Spleen (tissue), 11 donors: ENCODE measurements at regions not wholly inside any gene's neighbourhood (a gene's known extent, or its start where the extent isn't known, plus 50 kb on each side); places are given as distances from the start of the nearest gene placed in this dataset.

Source experiments
- DNase-seq: peaks from one replicate; pipeline ENCODE4 v3.0.0-alpha.2; 2020
- H3K27ac ChIP-seq, 8 donors: fragments of 200-600 bp; sonication (generic) in 7 of 8; 1 replicate in 4 of 8; 2 replicates in 4 of 8; pipeline versions ENCODE4 v1.5.0 to v1.8.0; 2016 to 2021; ENCODE audit warnings: inconsistent platforms in 4 of 8, mild to moderate bottlenecking in 4 of 8, moderate library complexity in 1 of 8
- H3K27me3 ChIP-seq, 7 donors: fragments of 200-600 bp; sonication (generic) in 6 of 7; replicated peaks in 1 of 7; 1 replicate in 4 of 7; 2 replicates in 3 of 7; pipeline versions ENCODE4 v1.5.0 to v1.8.0; 2016 to 2021; ENCODE audit warnings: inconsistent platforms in 3 of 7, mild to moderate bottlenecking in 1 of 7
- H3K36me3 ChIP-seq, 6 donors: fragments of 200-600 bp; sonication (generic) in 5 of 6; 1 replicate in 4 of 6; 2 replicates in 2 of 6; pipeline versions ENCODE4 v1.5.0 to v1.8.0; 2016 to 2021; ENCODE audit warnings: inconsistent platforms in 2 of 6
- H3K4me1 ChIP-seq, 6 donors: fragments of 200-600 bp; sonication (generic) in 5 of 6; 1 replicate in 3 of 6; 2 replicates in 3 of 6; pipeline versions ENCODE4 v1.5.0 to v1.8.0; 2016 to 2021; ENCODE audit warnings: inconsistent platforms in 3 of 6
- H3K4me3 ChIP-seq, 8 donors: fragments of 200-600 bp; sonication (generic) in 7 of 8; 1 replicate in 4 of 8; 2 replicates in 4 of 8; pipeline versions ENCODE4 v1.5.0 to v1.8.0; 2016 to 2021; ENCODE audit warnings: inconsistent platforms in 4 of 8, mild to moderate bottlenecking in 4 of 8, moderate library complexity in 2 of 8
- H3K9me3 ChIP-seq, 8 donors: fragments of 200-600 bp; sonication (generic) in 7 of 8; 1 replicate in 4 of 8; 2 replicates in 4 of 8; pipeline versions ENCODE4 v1.5.0 to v1.8.0; 2016 to 2021; ENCODE audit warnings: inconsistent platforms in 4 of 8
- CTCF ChIP-seq, 11 experiments: fragments of 200-600 bp in 7 of 11; fragments of 450-650 bp in 4 of 11; sonication (generic) in 4 of 11; IDR thresholded peaks in 8 of 11; conservative IDR thresholded peaks in 3 of 11; 1 replicate in 7 of 11; 2 replicates in 4 of 11; pipeline versions ENCODE4 v1.4.0 to v1.8.0; 2016 to 2021; ENCODE audit warnings: antibody characterized with exemption in 11 of 11, inconsistent platforms in 4 of 11, mild to moderate bottlenecking in 1 of 11
- POLR2A ChIP-seq, 3 donors: fragments of 450-650 bp; IDR thresholded peaks; one replicate each; pipeline ENCODE4 v1.5.1; 2017; ENCODE audit warnings: antibody characterized with exemption in 3 of 3, mild to moderate bottlenecking in 1 of 3
- POLR2AphosphoS5 ChIP-seq, 3 donors: sonication (generic); formaldehyde crosslinking; IDR thresholded peaks; one replicate each; pipeline ENCODE4 v1.5.1; 2017; ENCODE audit warnings: antibody characterized with exemption in 3 of 3
- WGBS, 5 donors: extraction: QIAGEN DNeasy Blood & Tissue Kit in 3 of 5; methylation state at CpG; one replicate each; pipeline versions ENCODE4 v1.1.5 to v1.1.7; 2013 to 2018; 5-methylcytosine and 5-hydroxymethylcytosine counted together
- intact Hi-C: fragments of 100-400 bp; cut with DNase I; formaldehyde crosslinking; loops from one replicate; pipeline ENCODE4 v1.15.0; 2023; ENCODE audit warnings: low total_unique reads
- donor health status: healthy with polysubstance abuse.
- donor health status: DM: no; HTN: no; CAD: no; lungs with moderate emphysema.
- donor health status: DM: no; HTN: no; CAD: no.
- donor health status: Bipolar disorder and iron deficiency.
- donor health status: healthy.
- donor health status: DM: no; HTN: no; CAD: no.
- donor health status: DM: yes; HTN: yes; CAD: no.

GRCh38 chr10:65135508-65135907, 1614.3 kb downstream of the REEP3 start:
- Histone ChIP-seq H3K27ac (no peak overlapping the region), H3K27me3 (no peaks in the 10 kb centered on the region), H3K4me3 (no peak overlapping the region), H3K36me3 (no peaks in the 10 kb centered on the region), H3K4me1 (no peaks in the 10 kb centered on the region), H3K9me3 (peaks cover 0 to 7% (median 0%) of the 10 kb centered on the region in 8 donors)
- DNase-seq, result no peak
- 63 to 83% (median 79%) methylated on average over 1 of the region's 1 CpG for WGBS, 5 donors
- intact Hi-C loops, result no loop called here
- TF ChIP-seq POLR2A (IDR thresholded peaks at IDR 0.05), result no peak
- TF ChIP-seq CTCF (IDR thresholded peaks at IDR 0.05 in 8 of 11, conservative IDR thresholded peaks at IDR 0.05 in 3 of 11), result no peak
- TF ChIP-seq POLR2AphosphoS5 (IDR thresholded peaks at IDR 0.05), result no peak

GRCh38 chr10:65142641-65143435, 1621.6 kb downstream of the REEP3 start:
- Histone ChIP-seq H3K9me3 (no peaks in the 10 kb centered on the region), H3K4me1 (no peaks in the 10 kb centered on the region), H3K36me3 (no peaks in the 10 kb centered on the region), H3K4me3 (no peak overlapping the region), H3K27me3 (no peaks in the 10 kb centered on the region), H3K27ac (no peak overlapping the region)
- DNase-seq, result no peak
- intact Hi-C loops, result no loop called here
- WGBS, 5 donors, result 78 to 84% (median 80%) methylated on average over 2 of the region's 2 CpGs
- TF ChIP-seq CTCF (IDR thresholded peaks at IDR 0.05 in 8 of 11, conservative IDR thresholded peaks at IDR 0.05 in 3 of 11), result no peak
- no peak for TF ChIP-seq POLR2A (IDR thresholded peaks at IDR 0.05)
- no peak for TF ChIP-seq POLR2AphosphoS5 (IDR thresholded peaks at IDR 0.05)

- Histone ChIP-seq H3K27me3 (no peaks in the 10 kb centered on the region), H3K4me1 (no peaks in the 10 kb centered on the region), H3K27ac (no peak overlapping the region), H3K9me3 (no peaks in the 10 kb centered on the region), H3K4me3 (no peak overlapping the region), H3K36me3 (no peaks in the 10 kb centered on the region)
- DNase-seq, result no peak
- TF ChIP-seq POLR2AphosphoS5 (IDR thresholded peaks at IDR 0.05) (no peak), CTCF (IDR thresholded peaks at IDR 0.05 in 8 of 11, conservative IDR thresholded peaks at IDR 0.05 in 3 of 11) (no peak), POLR2A (IDR thresholded peaks at IDR 0.05) (no peak)
- WGBS, 5 donors, result 68 to 88% (median 85%) methylated on average over 4 of the region's 4 CpGs
- intact Hi-C loops, result no loop called here
Measured at GRCh38 chr10:65143723-65144122, 1622.5 kb downstream of the REEP3 start.

GRCh38 chr10:65149878-65150277, 1628.7 kb downstream of the REEP3 start:
- no peak for DNase-seq
- intact Hi-C loops, result no loop called here

More at GRCh38 chr10:65149878-65150277, 1628.7 kb downstream of the REEP3 start:
- no peak for TF ChIP-seq CTCF (IDR thresholded peaks at IDR 0.05 in 8 of 11, conservative IDR thresholded peaks at IDR 0.05 in 3 of 11)
- no peak for TF ChIP-seq POLR2AphosphoS5 (IDR thresholded peaks at IDR 0.05)
- no peak for TF ChIP-seq POLR2A (IDR thresholded peaks at IDR 0.05)
- Histone ChIP-seq H3K27ac (no peak overlapping the region), H3K4me3 (no peak overlapping the region), H3K36me3 (no peaks in the 10 kb centered on the region), H3K9me3 (no peaks in the 10 kb centered on the region), H3K27me3 (no peaks in the 10 kb centered on the region), H3K4me1 (no peaks in the 10 kb centered on the region)
- 67 to 79% (median 72%) methylated on average over 1 of the region's 1 CpG for WGBS, 5 donors
